ENCODE measurements at regions not wholly inside any gene's neighbourhood (a gene's known extent, or its start where the extent isn't known, plus 50 kb on each side); places are given as distances from the start of the nearest gene placed in this dataset.
"Not testable (repeated sequence)": the region's sequence is repeated elsewhere in the genome, so short reads cannot be mapped to it uniquely, and the experiment has no call there.

- not testable (repeated sequence) for H3K4me1 ChIP-seq (ENCODE audit: control insufficient read depth, insufficient read depth, low read length); H3K9ac ChIP-seq (ENCODE audit: low read depth, low read length); H3K27me3 ChIP-seq (ENCODE audit: control insufficient read depth, insufficient read depth, low read length); H3K4me3 ChIP-seq (ENCODE audit: low read length); H3K36me3 ChIP-seq (ENCODE audit: insufficient read depth, low read length); H3K9me3 ChIP-seq (replicated peaks; ENCODE audit: low read length); H3K4me2 ChIP-seq (ENCODE audit: low read length)
These were observed 81.9 kb downstream of the CCDC71L start for GRCh38 chr7:106579086-106579485.

- H3K4me2 ChIP-seq (ENCODE audit: low read length): no peak overlapping the region
- no peaks in the 10 kb centered on the region for H3K27me3 ChIP-seq (ENCODE audit: control insufficient read depth, insufficient read depth, low read length)
- H3K9ac ChIP-seq (ENCODE audit: low read depth, low read length): no peak overlapping the region
- no peaks in the 10 kb centered on the region for H3K4me1 ChIP-seq (ENCODE audit: control insufficient read depth, insufficient read depth, low read length)
- H3K9me3 ChIP-seq (replicated peaks; ENCODE audit: low read length): no peaks in the 10 kb centered on the region
- H3K36me3 ChIP-seq (ENCODE audit: insufficient read depth, low read length): no peaks in the 10 kb centered on the region
- no peak overlapping the region for H3K4me3 ChIP-seq (ENCODE audit: low read length)
These were observed 85.7 kb downstream of the CCDC71L start for GRCh38 chr7:106575138-106575823.

- Histone ChIP-seq H3K9me3 (replicated peaks; ENCODE audit: low read length) (no peaks in the 10 kb centered on the region), H3K4me1 (ENCODE audit: control insufficient read depth, insufficient read depth, low read length) (peaks cover 4% of the 10 kb centered on the region), H3K27me3 (ENCODE audit: control insufficient read depth, insufficient read depth, low read length) (no peaks in the 10 kb centered on the region), H3K4me2 (ENCODE audit: low read length) (no peak overlapping the region), H3K36me3 (ENCODE audit: insufficient read depth, low read length) (no peaks in the 10 kb centered on the region), H3K9ac (ENCODE audit: low read depth, low read length) (no peak overlapping the region), H3K4me3 (ENCODE audit: low read length) (no peak overlapping the region)
These were observed 87.2 kb downstream of the CCDC71L start for GRCh38 chr7:106573738-106574137.

GRCh38 chr7:106573125-106573663 lies 87.8 kb downstream of the CCDC71L start:
- Histone ChIP-seq H3K27me3 (ENCODE audit: control insufficient read depth, insufficient read depth, low read length) (no peaks in the 10 kb centered on the region), H3K36me3 (ENCODE audit: insufficient read depth, low read length) (no peaks in the 10 kb centered on the region), H3K4me3 (ENCODE audit: low read length) (no peak overlapping the region), H3K9me3 (replicated peaks; ENCODE audit: low read length) (no peaks in the 10 kb centered on the region), H3K4me1 (ENCODE audit: control insufficient read depth, insufficient read depth, low read length) (peaks cover 7% of the 10 kb centered on the region), H3K9ac (ENCODE audit: low read depth, low read length) (no peak overlapping the region), H3K4me2 (ENCODE audit: low read length) (no peak overlapping the region)

GRCh38 chr7:106572394-106573124 lies 88.4 kb downstream of the CCDC71L start:
- no peaks in the 10 kb centered on the region for H3K27me3 ChIP-seq (ENCODE audit: control insufficient read depth, insufficient read depth, low read length)
- H3K9ac ChIP-seq (ENCODE audit: low read depth, low read length): no peak overlapping the region
- H3K4me1 ChIP-seq (ENCODE audit: control insufficient read depth, insufficient read depth, low read length): peaks cover 7% of the 10 kb centered on the region
- no peak overlapping the region for H3K4me3 ChIP-seq (ENCODE audit: low read length)
- H3K4me2 ChIP-seq (ENCODE audit: low read length): no peak overlapping the region
- H3K36me3 ChIP-seq (ENCODE audit: insufficient read depth, low read length): no peaks in the 10 kb centered on the region
- H3K9me3 ChIP-seq (replicated peaks; ENCODE audit: low read length): no peaks in the 10 kb centered on the region

GRCh38 chr7:106571563-106571962 lies 89.4 kb downstream of the CCDC71L start:
- H3K4me2 ChIP-seq (ENCODE audit: low read length): no peak overlapping the region
- no peaks in the 10 kb centered on the region for H3K27me3 ChIP-seq (ENCODE audit: control insufficient read depth, insufficient read depth, low read length)
- no peaks in the 10 kb centered on the region for H3K36me3 ChIP-seq (ENCODE audit: insufficient read depth, low read length)
- H3K9me3 ChIP-seq (replicated peaks; ENCODE audit: low read length): no peaks in the 10 kb centered on the region
- no peak overlapping the region for H3K4me3 ChIP-seq (ENCODE audit: low read length)
- no peak overlapping the region for H3K9ac ChIP-seq (ENCODE audit: low read depth, low read length)
- H3K4me1 ChIP-seq (ENCODE audit: control insufficient read depth, insufficient read depth, low read length): peaks cover 7% of the 10 kb centered on the region

GRCh38 chr7:106570948-106571418 lies 90.0 kb downstream of the CCDC71L start:
- Histone ChIP-seq H3K27me3 (ENCODE audit: control insufficient read depth, insufficient read depth, low read length) (no peaks in the 10 kb centered on the region), H3K9me3 (replicated peaks; ENCODE audit: low read length) (no peaks in the 10 kb centered on the region)

GRCh38 chr7:106570146-106570545 lies 90.8 kb downstream of the CCDC71L start:
- Histone ChIP-seq H3K9ac (ENCODE audit: low read depth, low read length) (no peak overlapping the region), H3K4me2 (ENCODE audit: low read length) (no peak overlapping the region), H3K4me1 (ENCODE audit: control insufficient read depth, insufficient read depth, low read length) (peaks cover 7% of the 10 kb centered on the region), H3K9me3 (replicated peaks; ENCODE audit: low read length) (no peaks in the 10 kb centered on the region), H3K4me3 (ENCODE audit: low read length) (no peak overlapping the region), H3K27me3 (ENCODE audit: control insufficient read depth, insufficient read depth, low read length) (no peaks in the 10 kb centered on the region), H3K36me3 (ENCODE audit: insufficient read depth, low read length) (no peaks in the 10 kb centered on the region)

More at GRCh38 chr7:106570948-106571418, 90.0 kb downstream of the CCDC71L start:
- Histone ChIP-seq H3K36me3 (ENCODE audit: insufficient read depth, low read length) (no peaks in the 10 kb centered on the region), H3K4me3 (ENCODE audit: low read length) (no peak overlapping the region), H3K4me2 (ENCODE audit: low read length) (no peak overlapping the region), H3K9ac (ENCODE audit: low read depth, low read length) (no peak overlapping the region), H3K4me1 (ENCODE audit: control insufficient read depth, insufficient read depth, low read length) (peaks cover 7% of the 10 kb centered on the region)

- H3K4me2 ChIP-seq (ENCODE audit: low read length): no peak overlapping the region
- H3K9me3 ChIP-seq (replicated peaks; ENCODE audit: low read length): no peaks in the 10 kb centered on the region
- H3K36me3 ChIP-seq (ENCODE audit: insufficient read depth, low read length): no peaks in the 10 kb centered on the region
- peaks cover 7% of the 10 kb centered on the region for H3K4me1 ChIP-seq (ENCODE audit: control insufficient read depth, insufficient read depth, low read length)
- H3K4me3 ChIP-seq (ENCODE audit: low read length): no peak overlapping the region
- H3K27me3 ChIP-seq (ENCODE audit: control insufficient read depth, insufficient read depth, low read length): no peaks in the 10 kb centered on the region
- no peak overlapping the region for H3K9ac ChIP-seq (ENCODE audit: low read depth, low read length)
These were observed 91.4 kb downstream of the CCDC71L start for GRCh38 chr7:106569500-106569929.

GRCh38 chr7:106568680-106569499 lies 92.1 kb downstream of the CCDC71L start:
- Histone ChIP-seq H3K9ac (ENCODE audit: low read depth, low read length) (no peak overlapping the region), H3K36me3 (ENCODE audit: insufficient read depth, low read length) (no peaks in the 10 kb centered on the region), H3K4me2 (ENCODE audit: low read length) (no peak overlapping the region), H3K4me1 (ENCODE audit: control insufficient read depth, insufficient read depth, low read length) (peaks cover 7% of the 10 kb centered on the region), H3K27me3 (ENCODE audit: control insufficient read depth, insufficient read depth, low read length) (no peaks in the 10 kb centered on the region), H3K4me3 (ENCODE audit: low read length) (no peak overlapping the region), H3K9me3 (replicated peaks; ENCODE audit: low read length) (no peaks in the 10 kb centered on the region)

- no peaks in the 10 kb centered on the region for H3K9me3 ChIP-seq (replicated peaks; ENCODE audit: low read length)
- peaks cover 7% of the 10 kb centered on the region for H3K4me1 ChIP-seq (ENCODE audit: control insufficient read depth, insufficient read depth, low read length)
- H3K4me3 ChIP-seq (ENCODE audit: low read length): no peak overlapping the region
- no peaks in the 10 kb centered on the region for H3K27me3 ChIP-seq (ENCODE audit: control insufficient read depth, insufficient read depth, low read length)
- no peak overlapping the region for H3K9ac ChIP-seq (ENCODE audit: low read depth, low read length)
- no peaks in the 10 kb centered on the region for H3K36me3 ChIP-seq (ENCODE audit: insufficient read depth, low read length)
- no peak overlapping the region for H3K4me2 ChIP-seq (ENCODE audit: low read length)
These were observed 92.8 kb downstream of the CCDC71L start for GRCh38 chr7:106568002-106568679.
